ENCODE measurements at regions not wholly inside any gene's neighbourhood (a gene's known extent, or its start where the extent isn't known, plus 50 kb on each side); places are given as distances from the start of the nearest gene placed in this dataset.

DNA sequence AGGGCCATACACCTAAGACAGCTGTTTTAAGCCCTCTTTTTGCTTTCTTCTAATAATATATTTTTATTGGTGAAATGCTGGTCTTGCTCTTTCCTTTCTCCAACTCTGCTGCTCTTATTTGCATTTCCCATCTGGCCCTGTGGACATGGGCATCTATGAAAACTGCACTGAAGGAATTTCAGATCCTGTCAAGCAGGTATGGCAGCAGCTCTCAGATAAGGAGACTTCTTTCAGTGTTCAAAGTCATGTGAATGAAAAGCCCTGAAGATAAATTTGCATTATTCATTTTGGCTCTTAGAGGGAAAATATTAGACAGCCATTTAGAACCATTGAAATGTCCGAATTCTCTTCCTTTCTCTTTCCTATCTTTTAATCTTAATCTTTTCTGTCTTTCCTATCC, 668.0 kb upstream of the RIOK2 start:
- Histone ChIP-seq H3K79me2 (ENCODE audit: insufficient read depth, low read length) (no peaks in the 10 kb centered on the region), H3K9ac (ENCODE audit: insufficient read depth, low read length, poor library complexity, severe bottlenecking) (no peak overlapping the region), H2AFZ (ENCODE audit: insufficient read depth, low read depth, low read length, poor library complexity, severe bottlenecking) (no peak overlapping the region), H3K4me1 (ENCODE audit: control insufficient read depth in 1 of 2, insufficient read depth in 2 of 2, low read length in 2 of 2) (no peaks in the 10 kb centered on the region), H3K27ac (ENCODE audit: low read depth in 1 of 2, low read length in 2 of 2) (no peak overlapping the region), H3K9me3 (replicated peaks in 1 of 2; ENCODE audit: control insufficient read depth in 1 of 2, insufficient read depth in 1 of 2, low read length in 2 of 2) (peaks cover 14 to 16% of the 10 kb centered on the region in 2 donors), H3K27me3 (ENCODE audit: control insufficient read depth in 2 of 2, insufficient read depth in 2 of 2, low read length in 2 of 2) (no peaks in the 10 kb centered on the region), H3K36me3 (replicated peaks in 1 of 2; ENCODE audit: control insufficient read depth in 1 of 2, insufficient read depth in 2 of 2, low read length in 2 of 2) (no peaks in the 10 kb centered on the region), H4K20me1 (ENCODE audit: insufficient read depth, low read length) (no peaks in the 10 kb centered on the region), H3K4me2 (replicated peaks; ENCODE audit: extremely low read depth, low read length, poor library complexity, severe bottlenecking) (no peak overlapping the region), H3K4me3 (replicated peaks in 1 of 3; ENCODE audit: low read depth in 2 of 3, low read length in 3 of 3) (no peak overlapping the region)
- Mint-ChIP-seq H3K27ac (no peak overlapping the region), H3K27me3 (ENCODE audit: low read depth in 3 of 3) (peaks cover 0 to 3% (median 0%) of the 10 kb centered on the region in 3 donors), H3K4me1 (no peaks in the 10 kb centered on the region), H3K36me3 (no peaks in the 10 kb centered on the region), H3K4me3 (no peak overlapping the region), H3K9me3 (peaks cover 0 to 18% (median 6%) of the 10 kb centered on the region in 7 donors)
- TF ChIP-seq, protein P1, sequence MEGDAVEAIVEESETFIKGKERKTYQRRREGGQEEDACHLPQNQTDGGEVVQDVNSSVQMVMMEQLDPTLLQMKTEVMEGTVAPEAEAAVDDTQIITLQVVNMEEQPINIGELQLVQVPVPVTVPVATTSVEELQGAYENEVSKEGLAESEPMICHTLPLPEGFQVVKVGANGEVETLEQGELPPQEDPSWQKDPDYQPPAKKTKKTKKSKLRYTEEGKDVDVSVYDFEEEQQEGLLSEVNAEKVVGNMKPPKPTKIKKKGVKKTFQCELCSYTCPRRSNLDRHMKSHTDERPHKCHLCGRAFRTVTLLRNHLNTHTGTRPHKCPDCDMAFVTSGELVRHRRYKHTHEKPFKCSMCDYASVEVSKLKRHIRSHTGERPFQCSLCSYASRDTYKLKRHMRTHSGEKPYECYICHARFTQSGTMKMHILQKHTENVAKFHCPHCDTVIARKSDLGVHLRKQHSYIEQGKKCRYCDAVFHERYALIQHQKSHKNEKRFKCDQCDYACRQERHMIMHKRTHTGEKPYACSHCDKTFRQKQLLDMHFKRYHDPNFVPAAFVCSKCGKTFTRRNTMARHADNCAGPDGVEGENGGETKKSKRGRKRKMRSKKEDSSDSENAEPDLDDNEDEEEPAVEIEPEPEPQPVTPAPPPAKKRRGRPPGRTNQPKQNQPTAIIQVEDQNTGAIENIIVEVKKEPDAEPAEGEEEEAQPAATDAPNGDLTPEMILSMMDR (IDR thresholded peaks at IDR 0.05): no peak
- no CpG with 5 or more reads among the region's 1 CpG for WGBS (ENCODE audit: insufficient coverage)
- intact Hi-C loops (cut with micrococcal nuclease): no loop called here
- DNase-seq: no peak

DNA sequence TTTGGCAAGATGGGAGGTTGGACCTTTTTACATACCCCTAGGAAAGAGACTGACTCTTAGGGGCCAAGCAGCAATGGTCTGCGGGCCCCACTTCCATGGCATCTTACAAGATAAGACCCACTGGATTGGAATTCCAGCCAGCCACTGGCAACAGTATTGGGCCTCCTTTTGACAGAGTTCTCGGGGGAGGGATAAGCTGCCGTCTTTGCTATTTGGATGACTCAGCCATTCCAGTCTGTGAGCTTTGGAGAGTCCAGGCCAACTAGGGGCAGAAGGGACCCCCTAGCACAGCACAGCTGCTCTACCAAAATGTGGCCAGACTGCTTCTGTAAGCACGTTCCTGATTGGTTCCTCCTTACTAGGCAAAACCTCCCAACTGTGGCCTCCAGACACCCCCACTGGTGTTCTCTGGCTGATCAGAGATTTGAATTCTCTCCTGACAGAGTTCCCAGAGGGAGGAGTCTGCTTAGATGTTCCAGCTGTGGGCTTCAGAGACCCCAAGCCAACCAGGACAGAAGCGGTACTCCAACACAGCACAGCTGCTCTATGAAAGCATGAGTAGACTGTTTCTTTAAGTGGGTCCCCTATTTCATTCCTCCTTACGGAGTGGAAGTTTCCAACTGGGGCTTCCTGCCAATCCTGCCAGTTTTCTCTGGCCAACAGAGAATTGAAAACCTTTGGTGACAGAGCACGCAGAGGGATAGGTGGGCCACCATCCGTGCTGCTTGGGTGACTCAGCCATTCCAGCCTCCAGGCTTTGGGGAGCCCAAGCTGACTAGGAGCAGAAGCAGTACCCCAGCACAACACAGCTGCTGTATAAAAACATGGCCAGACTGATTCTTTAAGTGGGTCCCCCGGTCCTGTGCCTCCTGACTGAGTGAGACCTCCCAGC, 672.1 kb upstream of the RIOK2 start:
- no peak for DNase-seq
- H3K36me3 ChIP-seq (replicated peaks in 1 of 2; ENCODE audit: control insufficient read depth in 1 of 2, insufficient read depth in 2 of 2, low read length in 2 of 2): no peaks in the 10 kb centered on the region
- no peak overlapping the region for H3K9ac ChIP-seq (ENCODE audit: insufficient read depth, low read length, poor library complexity, severe bottlenecking)
- H3K27ac ChIP-seq (ENCODE audit: low read depth in 1 of 2, low read length in 2 of 2): no peak overlapping the region
- H3K79me2 ChIP-seq (ENCODE audit: insufficient read depth, low read length): no peaks in the 10 kb centered on the region
- WGBS (ENCODE audit: insufficient coverage): 85% methylated on average over 7 of the region's 9 CpGs
- peaks cover 14 to 16% of the 10 kb centered on the region in 2 donors for H3K9me3 ChIP-seq (replicated peaks in 1 of 2; ENCODE audit: control insufficient read depth in 1 of 2, insufficient read depth in 1 of 2, low read length in 2 of 2)
- H2AFZ ChIP-seq (ENCODE audit: insufficient read depth, low read depth, low read length, poor library complexity, severe bottlenecking): no peak overlapping the region
- TF ChIP-seq, protein P1 (IDR thresholded peaks at IDR 0.05): no peak
- intact Hi-C loops (cut with micrococcal nuclease): no loop called here
- H3K27me3 ChIP-seq (ENCODE audit: control insufficient read depth in 2 of 2, insufficient read depth in 2 of 2, low read length in 2 of 2): no peaks in the 10 kb centered on the region
- no peaks in the 10 kb centered on the region for H4K20me1 ChIP-seq (ENCODE audit: insufficient read depth, low read length)
- no peaks in the 10 kb centered on the region for H3K4me1 ChIP-seq (ENCODE audit: control insufficient read depth in 1 of 2, insufficient read depth in 2 of 2, low read length in 2 of 2)
- no peaks in the 10 kb centered on the region for H3K36me3 Mint-ChIP-seq
- no peak overlapping the region for H3K4me3 ChIP-seq (replicated peaks in 1 of 3; ENCODE audit: low read depth in 2 of 3, low read length in 3 of 3)
- no peaks in the 10 kb centered on the region for H3K4me1 Mint-ChIP-seq
- no peak overlapping the region for H3K4me3 Mint-ChIP-seq
- H3K4me2 ChIP-seq (replicated peaks; ENCODE audit: extremely low read depth, low read length, poor library complexity, severe bottlenecking): no peak overlapping the region
- peak overlapping the region in 1 of 7 donors; percentile 49 for H3K27ac Mint-ChIP-seq
- H3K27me3 Mint-ChIP-seq (ENCODE audit: low read depth in 3 of 3): no peaks in the 10 kb centered on the region
- peaks cover 2 to 26% (median 8%) of the 10 kb centered on the region in 7 donors for H3K9me3 Mint-ChIP-seq
